ENCODE measurements at regions not wholly inside any gene's neighbourhood (a gene's known extent, or its start where the extent isn't known, plus 50 kb on each side); places are given as distances from the start of the nearest gene placed in this dataset.

GRCh38 chr2:20139407-20140172 lies 85.3 kb downstream of the SDC1 start:
- H3K56ac ChIP-seq (replicated peaks; ENCODE audit: insufficient read length, low read depth, low read length), result no peak overlapping the region
- no peak overlapping the region for H3K4ac ChIP-seq (replicated peaks; ENCODE audit: insufficient read length, low read depth, low read length)
- no peaks in the 10 kb centered on the region for H3K36me3 ChIP-seq (ENCODE audit: control insufficient read depth in 2 of 4, insufficient read depth in 4 of 4, low read length in 3 of 4)
- no peaks in the 10 kb centered on the region for H3K79me1 ChIP-seq (ENCODE audit: low read depth, low read length)
- H3K27me3 ChIP-seq (replicated peaks in 1 of 4; ENCODE audit: control insufficient read depth in 3 of 4, extremely low read depth in 1 of 4, insufficient read depth in 3 of 4, low read length in 3 of 4), result peaks cover 0 to 7% (median 0%) of the 10 kb centered on the region in 4 experiments; a peak in 2 of 7 replicates
- H2AFZ ChIP-seq (ENCODE audit: low read length), result no peak overlapping the region
- WGBS, 2 experiments (ENCODE audit: extremely low coverage in 1 of 2, insufficient coverage in 1 of 2, insufficient read length in 1 of 2, insufficient replicate concordance in 2 of 2, low coverage in 1 of 2, low lambda C conversion rate in 2 of 2, missing lambda C conversion rate in 1 of 2), result 71% methylated on average over 8 of the region's 9 CpGs; no CpG with 5 or more reads in 1 of the 2 experiments
- no peak for DNase-seq (ENCODE audit: low read depth in 1 of 2, low spot score in 2 of 2)
- no peaks in the 10 kb centered on the region for H4K20me1 ChIP-seq (replicated peaks in 1 of 2; ENCODE audit: control insufficient read depth in 1 of 2, insufficient read depth in 2 of 2, low read length in 2 of 2)
- ChIA-PET POLR2A (ENCODE audit: partially characterized antibody) (no interaction called here), CTCF (ENCODE audit: partially characterized antibody) (interaction anchor here (0.5 to 4.8 kb wide), 13 partner anchors 9 to 1625 kb away, joined by 3 to 32 read pairs (median 3); no protein-coding TSS in a partner anchor)
- H3K27ac ChIP-seq (ENCODE audit: low read depth, low read length), result no peak overlapping the region
- no peak overlapping the region for H2AK5ac ChIP-seq (ENCODE audit: low read depth, low read length)
- no peak overlapping the region for H3K23ac ChIP-seq (ENCODE audit: insufficient read length)
- no peaks in the 10 kb centered on the region for H3K23me2 ChIP-seq (ENCODE audit: low read depth, low read length)
- H4K8ac ChIP-seq (ENCODE audit: extremely low read depth, insufficient read depth, low read length), result no peak overlapping the region; the same call in 1 of the 2 replicates
- H2BK5ac ChIP-seq (ENCODE audit: low read depth, low read length), result no peak overlapping the region
- H2BK120ac ChIP-seq (replicated peaks; ENCODE audit: low read depth, low read length), result no peak overlapping the region
- H3K14ac ChIP-seq (ENCODE audit: insufficient read length), result no peak overlapping the region
- FAIRE-seq, result no peak
- H3K4me1 ChIP-seq (replicated peaks in 1 of 4; ENCODE audit: control insufficient read depth in 3 of 4, insufficient read depth in 4 of 4, low read length in 3 of 4), result peaks cover 0 to 9% (median 6%) of the 10 kb centered on the region in 4 experiments; a peak in 6 of 7 replicates
- H2BK12ac ChIP-seq (ENCODE audit: low read depth, low read length), result no peak overlapping the region
- H3K18ac ChIP-seq (ENCODE audit: extremely low read depth, low read length), result no peak overlapping the region; the same call in 1 of the 2 replicates
- no peak overlapping the region for H2BK20ac ChIP-seq (ENCODE audit: low read length)
- H4K5ac ChIP-seq (ENCODE audit: insufficient read length, low read depth, low read length), result no peak overlapping the region
- no peak overlapping the region for H3K9ac ChIP-seq (replicated peaks in 1 of 4; ENCODE audit: extremely low read depth in 1 of 4, low read depth in 3 of 4, low read length in 3 of 4)
- no peak overlapping the region for H3K4me2 ChIP-seq (ENCODE audit: insufficient read depth in 1 of 2, low read depth in 2 of 2, low read length in 2 of 2)
- no peak overlapping the region for H4K91ac ChIP-seq (replicated peaks; ENCODE audit: insufficient read length, low read length)
- no peak overlapping the region for H3K4me3 ChIP-seq (ENCODE audit: extremely low read depth in 1 of 4, insufficient read depth in 2 of 4, low read depth in 3 of 4, low read length in 4 of 4)
- H2BK15ac ChIP-seq (ENCODE audit: low read length), result no peak overlapping the region
- no peaks in the 10 kb centered on the region for H3K79me2 ChIP-seq (ENCODE audit: control insufficient read depth in 1 of 2, insufficient read depth in 2 of 2, low read length in 2 of 2)
- H3K9me3 ChIP-seq (ENCODE audit: insufficient read depth in 2 of 2, low read depth in 1 of 2, low read length in 1 of 2), result no peaks in the 10 kb centered on the region
- TF ChIP-seq TAF7 (optimal IDR thresholded peaks at IDR 0.05; ENCODE audit: borderline replicate concordance, low read depth, low read length) (no peak), POLR2A (IDR thresholded peaks at IDR 0.05; ENCODE audit: control extremely low read depth in 1 of 2, low read depth in 2 of 2, low read length in 2 of 2) (no peak), KDM1A (IDR thresholded peaks at IDR 0.05; ENCODE audit: borderline replicate concordance, low read length) (no peak)
